Upper lobe of left lung (tissue), 6 donors: ENCODE measurements at regions not wholly inside any gene's neighbourhood (a gene's known extent, or its start where the extent isn't known, plus 50 kb on each side); places are given as distances from the start of the nearest gene placed in this dataset.

Experiments
- ATAC-seq, 2 donors: fragments of 200-7000 bp; cut with Tn5 transposase; one replicate each; pipeline ENCODE4 v1.9.1; 2022; ENCODE audit warnings: mild to moderate bottlenecking in 2 of 2, moderate library complexity in 2 of 2; ENCODE audit not compliant: low FRiP score in 2 of 2
- DNase-seq, 2 donors: peaks; one replicate each; pipeline ENCODE4 v3.0.0-alpha.2; 2019 to 2020
- H3K27ac ChIP-seq, 4 donors: fragments of 200-600 bp; sonication (generic); one replicate each; pipeline ENCODE4 v1.5.1; 2016 to 2019
- H3K27me3 ChIP-seq, 4 donors: fragments of 200-600 bp; sonication (generic); one replicate each; pipeline ENCODE4 v1.5.1; 2017 to 2019
- H3K36me3 ChIP-seq, 4 donors: fragments of 200-600 bp; sonication (generic); one replicate each; pipeline ENCODE4 v1.5.1; 2016 to 2019
- H3K4me1 ChIP-seq, 4 donors: fragments of 200-600 bp; sonication (generic); one replicate each; pipeline ENCODE4 v1.5.1; 2018 to 2019
- H3K4me3 ChIP-seq, 4 donors: fragments of 200-600 bp; sonication (generic); one replicate each; pipeline ENCODE4 v1.5.1; 2017 to 2019; ENCODE audit warnings: mild to moderate bottlenecking in 2 of 4, moderate library complexity in 1 of 4
- H3K9me3 ChIP-seq, 4 donors: fragments of 200-600 bp; sonication (generic); one replicate each; pipeline ENCODE4 v1.5.1; 2018 to 2019
- EP300 ChIP-seq, 4 donors: sonication (generic); formaldehyde crosslinking; IDR thresholded peaks; one replicate each; pipeline ENCODE4 v1.5.1; 2017; ENCODE audit warnings: antibody characterized with exemption in 4 of 4, control low read depth in 2 of 4
- POLR2A ChIP-seq, 4 donors: fragments of 450-650 bp; IDR thresholded peaks; one replicate each; pipeline ENCODE4 v1.5.1; 2016 to 2017; ENCODE audit warnings: antibody characterized with exemption in 4 of 4, mild to moderate bottlenecking in 2 of 4
- POLR2AphosphoS5 ChIP-seq, 2 donors: sonication (generic); formaldehyde crosslinking; IDR thresholded peaks; one replicate each; pipeline ENCODE4 v1.5.1; 2017; ENCODE audit warnings: antibody characterized with exemption in 2 of 2
- WGBS, 2 donors: methylation state at CpG; one replicate each; pipeline ENCODE4 v1.1.5; 2017 to 2018; 5-methylcytosine and 5-hydroxymethylcytosine counted together
- TF ChIP-seq, protein P1 (sequence below), 6 experiments: fragments of 450-650 bp in 4 of 6; fragments of 200-600 bp in 2 of 6; sonication (generic) in 2 of 6; IDR thresholded peaks; one replicate each; pipeline ENCODE4 v1.5.1; 2016 to 2019; ENCODE audit warnings: antibody characterized with exemption in 6 of 6
- donor health status: DM: no; HTN: no; CAD: no; lungs with moderate emphysema.
- donor health status: DM: no; HTN: yes; CAD: no; lungs with severe emphysema.

- peaks cover 0 to 11% (median 8%) of the 10 kb centered on the region in 4 donors for H3K4me1 ChIP-seq
- no peak overlapping the region for H3K4me3 ChIP-seq
- ATAC-seq (peak in 1 of 2 donors; percentile 15), DNase-seq (no peak)
- no peaks in the 10 kb centered on the region for H3K27me3 ChIP-seq
- no peaks in the 10 kb centered on the region for H3K36me3 ChIP-seq
- TF ChIP-seq, protein P1, sequence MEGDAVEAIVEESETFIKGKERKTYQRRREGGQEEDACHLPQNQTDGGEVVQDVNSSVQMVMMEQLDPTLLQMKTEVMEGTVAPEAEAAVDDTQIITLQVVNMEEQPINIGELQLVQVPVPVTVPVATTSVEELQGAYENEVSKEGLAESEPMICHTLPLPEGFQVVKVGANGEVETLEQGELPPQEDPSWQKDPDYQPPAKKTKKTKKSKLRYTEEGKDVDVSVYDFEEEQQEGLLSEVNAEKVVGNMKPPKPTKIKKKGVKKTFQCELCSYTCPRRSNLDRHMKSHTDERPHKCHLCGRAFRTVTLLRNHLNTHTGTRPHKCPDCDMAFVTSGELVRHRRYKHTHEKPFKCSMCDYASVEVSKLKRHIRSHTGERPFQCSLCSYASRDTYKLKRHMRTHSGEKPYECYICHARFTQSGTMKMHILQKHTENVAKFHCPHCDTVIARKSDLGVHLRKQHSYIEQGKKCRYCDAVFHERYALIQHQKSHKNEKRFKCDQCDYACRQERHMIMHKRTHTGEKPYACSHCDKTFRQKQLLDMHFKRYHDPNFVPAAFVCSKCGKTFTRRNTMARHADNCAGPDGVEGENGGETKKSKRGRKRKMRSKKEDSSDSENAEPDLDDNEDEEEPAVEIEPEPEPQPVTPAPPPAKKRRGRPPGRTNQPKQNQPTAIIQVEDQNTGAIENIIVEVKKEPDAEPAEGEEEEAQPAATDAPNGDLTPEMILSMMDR (IDR thresholded peaks at IDR 0.05): no peak
- TF ChIP-seq POLR2A (IDR thresholded peaks at IDR 0.05): no peak
- TF ChIP-seq POLR2AphosphoS5 (IDR thresholded peaks at IDR 0.05): peak in 1 of 2 donors; percentile 38
- H3K9me3 ChIP-seq: no peaks in the 10 kb centered on the region
- 68 to 70% methylated on average over 3 to 4 of the region's 4 CpGs for WGBS, 2 donors
- peak overlapping the region in 2 of 4 donors; percentile 8 to 14 for H3K27ac ChIP-seq
Observed at GRCh38 chr2:65545837-65546805, 113.7 kb upstream of the SPRED2 start.

DNA sequence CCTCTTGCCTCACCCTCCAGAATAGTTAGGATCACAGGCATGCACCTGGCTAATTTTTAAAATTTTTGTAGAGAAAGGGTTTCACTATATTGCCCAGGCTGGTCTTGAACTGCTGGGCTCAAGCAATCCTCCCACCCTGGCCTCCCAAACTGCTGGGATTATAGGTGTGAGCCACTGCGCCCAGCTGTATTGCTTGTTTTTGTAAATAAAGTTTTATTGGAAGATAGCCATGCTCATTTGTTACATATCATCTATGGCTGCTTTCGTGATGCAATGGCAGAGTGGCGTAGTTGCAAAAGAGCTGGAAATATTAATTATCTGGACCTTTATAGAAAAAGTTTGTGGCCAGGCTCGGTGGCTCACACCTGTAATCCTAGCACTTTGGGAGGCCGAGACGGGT, 109.4 kb upstream of the SPRED2 start:
- no peaks in the 10 kb centered on the region for H3K36me3 ChIP-seq
- no peaks in the 10 kb centered on the region for H3K27me3 ChIP-seq
- 97 to 99% methylated on average over 6 of the region's 6 CpGs for WGBS, 2 donors
- H3K4me1 ChIP-seq: peaks cover 0 to 11% (median 8%) of the 10 kb centered on the region in 4 donors
- ATAC-seq (no peak), DNase-seq (no peak)
- no peak overlapping the region for H3K27ac ChIP-seq
- H3K9me3 ChIP-seq: no peaks in the 10 kb centered on the region
- TF ChIP-seq POLR2A (IDR thresholded peaks at IDR 0.05) (no peak), EP300 (IDR thresholded peaks at IDR 0.05) (no peak)
- H3K4me3 ChIP-seq: no peak overlapping the region

- DNase-seq (no peak), ATAC-seq (no peak)
- TF ChIP-seq POLR2A (IDR thresholded peaks at IDR 0.05) (no peak), POLR2AphosphoS5 (IDR thresholded peaks at IDR 0.05) (no peak), EP300 (IDR thresholded peaks at IDR 0.05) (no peak)
- TF ChIP-seq, protein P1 (IDR thresholded peaks at IDR 0.05): no peak
- no peaks in the 10 kb centered on the region for H3K27me3 ChIP-seq
- 78 to 98% methylated on average over 4 of the region's 4 CpGs for WGBS, 2 donors
- no peak overlapping the region for H3K27ac ChIP-seq
- no peaks in the 10 kb centered on the region for H3K36me3 ChIP-seq
- no peaks in the 10 kb centered on the region for H3K4me1 ChIP-seq
- H3K9me3 ChIP-seq: no peaks in the 10 kb centered on the region
- no peak overlapping the region for H3K4me3 ChIP-seq
Observed at GRCh38 chr2:65539633-65540032, 107.2 kb upstream of the SPRED2 start.

DNA sequence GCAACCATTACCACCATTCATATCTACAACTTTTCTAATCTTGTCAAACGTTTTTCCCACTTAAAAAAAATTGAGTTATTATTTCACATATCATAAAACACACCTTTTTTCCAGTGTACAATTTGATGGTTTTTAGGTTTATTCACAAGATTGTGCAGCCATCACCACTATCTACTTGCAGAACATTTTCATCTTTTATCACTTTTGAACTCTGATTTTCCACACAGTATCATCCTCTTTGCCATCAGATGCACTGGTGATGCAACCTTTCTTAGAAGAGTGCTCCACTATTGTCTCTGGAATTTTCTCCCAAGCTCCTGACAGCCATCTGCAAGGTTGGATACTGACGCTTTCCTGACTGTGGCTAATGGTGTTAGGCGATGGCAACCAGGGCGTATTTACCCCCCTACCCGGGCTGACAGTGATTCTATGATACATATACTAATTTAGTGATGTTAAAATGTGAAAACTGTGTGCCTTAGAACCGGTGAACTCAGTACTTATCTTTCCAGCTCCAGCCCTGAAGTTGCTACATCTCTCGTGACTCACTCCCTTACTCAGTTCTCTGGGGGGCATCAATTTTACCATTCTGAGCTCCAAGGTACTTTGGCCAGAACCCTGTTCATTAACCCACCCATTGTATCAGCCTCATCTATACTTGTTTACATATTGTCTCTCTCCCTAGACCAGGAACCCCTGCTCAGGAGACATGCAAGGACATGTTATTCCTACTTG, 105.4 kb upstream of the SPRED2 start:
- ATAC-seq (peak in 1 of 2 donors; percentile 76), DNase-seq (no peak)
- TF ChIP-seq POLR2AphosphoS5 (IDR thresholded peaks at IDR 0.05) (no peak), EP300 (IDR thresholded peaks at IDR 0.05) (no peak), POLR2A (IDR thresholded peaks at IDR 0.05) (no peak)
- TF ChIP-seq, protein P1 (IDR thresholded peaks at IDR 0.05): no peak
- no peaks in the 10 kb centered on the region for H3K27me3 ChIP-seq
- H3K4me1 ChIP-seq: no peaks in the 10 kb centered on the region
- 87 to 89% methylated on average over 7 of the region's 7 CpGs for WGBS, 2 donors
- no peak overlapping the region for H3K27ac ChIP-seq
- no peaks in the 10 kb centered on the region for H3K36me3 ChIP-seq
- no peak overlapping the region for H3K4me3 ChIP-seq
- H3K9me3 ChIP-seq: no peaks in the 10 kb centered on the region

GRCh38 chr2:65536596-65536995, 104.2 kb upstream of the SPRED2 start:
- Histone ChIP-seq H3K4me1 (no peaks in the 10 kb centered on the region), H3K9me3 (no peaks in the 10 kb centered on the region), H3K27ac (no peak overlapping the region), H3K4me3 (no peak overlapping the region), H3K27me3 (no peaks in the 10 kb centered on the region), H3K36me3 (no peaks in the 10 kb centered on the region)
- no peak for ATAC-seq
- no peak for DNase-seq
- 84 to 89% methylated on average over 4 of the region's 4 CpGs for WGBS, 2 donors
- TF ChIP-seq, protein P1 (IDR thresholded peaks at IDR 0.05): no peak
- TF ChIP-seq EP300 (IDR thresholded peaks at IDR 0.05) (no peak), POLR2A (IDR thresholded peaks at IDR 0.05) (no peak), POLR2AphosphoS5 (IDR thresholded peaks at IDR 0.05) (no peak)
